Stimulated activated CD4-positive, alpha-beta T cell treated with anti-CD3 and anti-CD28 coated beads, Interleukin-4, amount 100 ng/mL, for 4 hours (primary cell): ENCODE measurements at regions not wholly inside any gene's neighbourhood (a gene's known extent, or its start where the extent isn't known, plus 50 kb on each side); places are given as distances from the start of the nearest gene placed in this dataset.
A peak's percentile ranks its signal among the peaks of the same experiment; 100 is the strongest.
"Not testable (repeated sequence)": the region's sequence is repeated elsewhere in the genome, so short reads cannot be mapped to it uniquely, and the experiment has no call there.

ENCODE experiments used
- DNase-seq, 2 experiments: peaks; one replicate each; pipeline ENCODE4 v3.0.0-alpha.2; 2020

- not testable (repeated sequence) for DNase-seq
Measured at GRCh38 chr1:273772-274171, 177.7 kb downstream of the OR4F29 start.

GRCh38 chr1:267815-268214 lies 183.7 kb downstream of the OR4F29 start:
- peak; percentile 65 to 68 for DNase-seq
